Mesendoderm (in vitro differentiated cells): ENCODE measurements at regions not wholly inside any gene's neighbourhood (a gene's known extent, or its start where the extent isn't known, plus 50 kb on each side); places are given as distances from the start of the nearest gene placed in this dataset.

Experiments
- DNase-seq: peaks from one replicate; pipeline ENCODE4 v3.0.0; 2013
- H2AK5ac ChIP-seq: 2 replicates; pipeline ENCODE4 v1.6.1; 2013; ENCODE audit warnings: low read length, inconsistent platforms
- H2BK120ac ChIP-seq: 2 replicates; pipeline ENCODE4 v1.6.1; 2013; ENCODE audit warnings: low read depth, mild to moderate bottlenecking, low read length, moderate library complexity, mixed read lengths
- H2BK15ac ChIP-seq: replicated peaks from 2 replicates; pipeline ENCODE4 v1.6.1; 2013; ENCODE audit warnings: low read depth, mild to moderate bottlenecking, moderate library complexity
- H2BK5ac ChIP-seq: 2 replicates; pipeline ENCODE4 v1.6.1; 2013; ENCODE audit warnings: low read length, inconsistent platforms
- H3K18ac ChIP-seq: 2 replicates; pipeline ENCODE4 v1.6.1; 2013; ENCODE audit warnings: mild to moderate bottlenecking, low read length, mixed read lengths
- H3K23ac ChIP-seq: one replicate; pipeline ENCODE4 v1.6.1; 2013; ENCODE audit warnings: low read length
- H3K27ac ChIP-seq: 2 replicates; pipeline ENCODE4 v1.5.1; 2013; ENCODE audit warnings: low read depth, mild to moderate bottlenecking, inconsistent platforms, low read length, moderate library complexity
- H3K27me3 ChIP-seq: 2 replicates; pipeline ENCODE4 v1.6.1; 2013; ENCODE audit warnings: low read length, control low read depth, mild to moderate bottlenecking, inconsistent platforms; ENCODE audit not compliant: insufficient read depth, poor library complexity
- H3K36me3 ChIP-seq: 2 replicates; pipeline ENCODE4 v1.6.1; 2013; ENCODE audit warnings: low read length, inconsistent platforms; ENCODE audit not compliant: control insufficient read depth, insufficient read depth
- H3K4ac ChIP-seq: one replicate; pipeline ENCODE4 v1.6.1; 2013; ENCODE audit warnings: low read depth, mild to moderate bottlenecking, low read length, moderate library complexity
- H3K4me1 ChIP-seq: 2 replicates; pipeline ENCODE4 v1.6.1; 2013; ENCODE audit warnings: low read depth, low read length, inconsistent platforms; ENCODE audit not compliant: control insufficient read depth
- H3K4me2 ChIP-seq: 2 replicates; pipeline ENCODE4 v1.6.1; 2013; ENCODE audit warnings: low read length
- H3K4me3 ChIP-seq: 2 replicates; pipeline ENCODE4 v1.5.1; 2013; ENCODE audit warnings: mild to moderate bottlenecking, low read length
- H3K56ac ChIP-seq: one replicate; pipeline ENCODE4 v1.6.1; 2013; ENCODE audit warnings: low read length
- H3K79me1 ChIP-seq: 2 replicates; pipeline ENCODE4 v1.6.1; 2013; ENCODE audit warnings: low read length, inconsistent platforms
- H3K79me2 ChIP-seq: 2 replicates; pipeline ENCODE4 v1.6.1; 2013; ENCODE audit warnings: mild to moderate bottlenecking, low read length; ENCODE audit not compliant: control insufficient read depth, insufficient read depth
- H3K9ac ChIP-seq: 2 replicates; pipeline ENCODE4 v1.6.1; 2013; ENCODE audit warnings: low read length, inconsistent platforms
- H4K5ac ChIP-seq: one replicate; pipeline ENCODE4 v1.6.1; 2013; ENCODE audit warnings: low read length
- H4K8ac ChIP-seq: one replicate; pipeline ENCODE4 v1.6.1; 2013; ENCODE audit warnings: low read depth, mild to moderate bottlenecking, control low read depth, low read length, moderate library complexity
- WGBS: extraction: QIAGEN DNeasy Blood & Tissue Kit; methylation state at CpG from one replicate; pipeline ENCODE4 v1.1.7; 2013; ENCODE audit warnings: low lambda C conversion rate, missing lambda C conversion rate; ENCODE audit not compliant: insufficient coverage; ENCODE audit errors: extremely low coverage; 5-methylcytosine and 5-hydroxymethylcytosine counted together

- H3K9ac ChIP-seq: no peak overlapping the region
- H2AK5ac ChIP-seq: no peak overlapping the region
- H3K79me1 ChIP-seq: no peaks in the 10 kb centered on the region
- no peak overlapping the region for H3K27ac ChIP-seq
- no peak overlapping the region for H3K4me3 ChIP-seq
- H2BK15ac ChIP-seq: no peak overlapping the region
- no peak overlapping the region for H4K8ac ChIP-seq
- no CpG with 5 or more reads among the region's 1 CpG for WGBS
- H3K18ac ChIP-seq: no peak overlapping the region
- H3K56ac ChIP-seq: no peak overlapping the region
- no peak overlapping the region for H3K4ac ChIP-seq
- DNase-seq: no peak
- H2BK5ac ChIP-seq: no peak overlapping the region
- H3K27me3 ChIP-seq: no peaks in the 10 kb centered on the region
- no peak overlapping the region for H2BK120ac ChIP-seq
- H4K5ac ChIP-seq: no peak overlapping the region
- H3K36me3 ChIP-seq: no peaks in the 10 kb centered on the region
- H3K4me1 ChIP-seq: peaks cover 3% of the 10 kb centered on the region
- H3K79me2 ChIP-seq: no peaks in the 10 kb centered on the region
- H3K23ac ChIP-seq: no peak overlapping the region
- H3K4me2 ChIP-seq: no peak overlapping the region
Observed at GRCh38 chr12:89231686-89232085, 120.6 kb downstream of the DUSP6 start.

- no peak for DNase-seq
- H3K4me2 ChIP-seq: no peak overlapping the region
- H2BK5ac ChIP-seq: no peak overlapping the region
- H3K56ac ChIP-seq: no peak overlapping the region
- H3K79me2 ChIP-seq: no peaks in the 10 kb centered on the region
- no peaks in the 10 kb centered on the region for H3K79me1 ChIP-seq
- no peaks in the 10 kb centered on the region for H3K27me3 ChIP-seq
- H3K4me3 ChIP-seq: no peak overlapping the region
- no peaks in the 10 kb centered on the region for H3K36me3 ChIP-seq
- no peak overlapping the region for H2BK15ac ChIP-seq
- H3K23ac ChIP-seq: no peak overlapping the region
- WGBS: no CpG with 5 or more reads among the region's 2 CpGs
- no peak overlapping the region for H3K4ac ChIP-seq
- no peak overlapping the region for H2BK120ac ChIP-seq
- H3K27ac ChIP-seq: no peak overlapping the region
- H4K5ac ChIP-seq: no peak overlapping the region
- peaks cover 5% of the 10 kb centered on the region for H3K4me1 ChIP-seq
- no peak overlapping the region for H3K9ac ChIP-seq
- no peak overlapping the region for H4K8ac ChIP-seq
- H2AK5ac ChIP-seq: no peak overlapping the region
- H3K18ac ChIP-seq: no peak overlapping the region
Observed at GRCh38 chr12:89230376-89231315, 121.7 kb downstream of the DUSP6 start.

GRCh38 chr12:89228491-89228890 lies 123.8 kb downstream of the DUSP6 start:
- Histone ChIP-seq H2AK5ac (no peak overlapping the region), H3K79me2 (no peaks in the 10 kb centered on the region), H2BK5ac (no peak overlapping the region), H3K4me1 (peaks cover 2% of the 10 kb centered on the region), H3K27ac (no peak overlapping the region), H2BK120ac (no peak overlapping the region), H3K56ac (no peak overlapping the region), H4K8ac (no peak overlapping the region), H4K5ac (no peak overlapping the region), H3K18ac (peak overlapping the region; percentile 51), H3K4me3 (no peak overlapping the region), H3K4ac (no peak overlapping the region), H3K27me3 (no peaks in the 10 kb centered on the region), H3K23ac (no peak overlapping the region), H3K36me3 (no peaks in the 10 kb centered on the region), H2BK15ac (no peak overlapping the region), H3K4me2 (no peak overlapping the region), H3K79me1 (no peaks in the 10 kb centered on the region), H3K9ac (no peak overlapping the region)
- DNase-seq: no peak
- no CpG with 5 or more reads among the region's 3 CpGs for WGBS

- Histone ChIP-seq H2BK15ac (no peak overlapping the region), H3K36me3 (no peaks in the 10 kb centered on the region), H3K4me2 (no peak overlapping the region), H2AK5ac (no peak overlapping the region), H3K56ac (no peak overlapping the region), H3K4me3 (no peak overlapping the region), H3K27me3 (no peaks in the 10 kb centered on the region), H4K5ac (no peak overlapping the region), H3K79me1 (no peaks in the 10 kb centered on the region), H3K79me2 (no peaks in the 10 kb centered on the region), H3K27ac (no peak overlapping the region), H3K4ac (no peak overlapping the region), H2BK5ac (no peak overlapping the region), H4K8ac (no peak overlapping the region), H3K23ac (no peak overlapping the region), H2BK120ac (peak overlapping the region; percentile 14), H3K18ac (no peak overlapping the region), H3K9ac (no peak overlapping the region), H3K4me1 (peaks cover 2% of the 10 kb centered on the region)
- no CpG with 5 or more reads among the region's 2 CpGs for WGBS
- no peak for DNase-seq
Observed at GRCh38 chr12:89227774-89228173, 124.5 kb downstream of the DUSP6 start.

- peak; percentile 94 for DNase-seq
Observed at GRCh38 chr12:89225808-89226411, 126.4 kb downstream of the DUSP6 start.

More at GRCh38 chr12:89225808-89226411, 126.4 kb downstream of the DUSP6 start:
- Histone ChIP-seq H3K56ac (peak overlapping the region; percentile 68), H2BK15ac (no peak overlapping the region), H4K8ac (no peak overlapping the region), H3K36me3 (no peaks in the 10 kb centered on the region), H3K4me2 (no peak overlapping the region), H3K4me1 (peaks cover 2% of the 10 kb centered on the region), H3K9ac (no peak overlapping the region), H4K5ac (no peak overlapping the region), H3K4ac (no peak overlapping the region), H3K79me2 (no peaks in the 10 kb centered on the region), H3K23ac (no peak overlapping the region), H3K79me1 (no peaks in the 10 kb centered on the region), H2BK120ac (peak overlapping the region; percentile 56), H2AK5ac (no peak overlapping the region), H2BK5ac (peak overlapping the region; percentile 25), H3K27ac (peak overlapping the region; percentile 2), H3K27me3 (no peaks in the 10 kb centered on the region), H3K4me3 (no peak overlapping the region), H3K18ac (peak overlapping the region; percentile 44)
- no CpG with 5 or more reads among the region's 3 CpGs for WGBS
